Esophagus squamous epithelium (tissue), 5 donors: ENCODE measurements at regions not wholly inside any gene's neighbourhood (a gene's known extent, or its start where the extent isn't known, plus 50 kb on each side); places are given as distances from the start of the nearest gene placed in this dataset.
"Not testable (repeated sequence)": the region's sequence is repeated elsewhere in the genome, so short reads cannot be mapped to it uniquely, and the experiment has no call there.

Source experiments
- DNase-seq: peaks from one replicate; lab custom pipeline; 2025; lab: John Stamatoyannopoulos, UW
- H3K27ac ChIP-seq, 4 donors: fragments of 200-600 bp; sonication (generic); one replicate each; pipeline ENCODE4 v1.5.1; 2016 to 2019; ENCODE audit warnings: mild to moderate bottlenecking in 1 of 4
- H3K27me3 ChIP-seq, 4 donors: fragments of 200-600 bp; sonication (generic); 1 replicate in 3 of 4; 2 replicates in 1 of 4; pipeline versions ENCODE4 v1.5.1 to v1.6.0; 2017 to 2021; ENCODE audit warnings: antibody characterized with exemption in 1 of 4
- H3K36me3 ChIP-seq, 3 donors: fragments of 200-600 bp; sonication (generic); one replicate each; pipeline ENCODE4 v1.5.1; 2016 to 2019
- H3K4me1 ChIP-seq, 3 donors: fragments of 200-600 bp; sonication (generic); one replicate each; pipeline ENCODE4 v1.5.1; 2017 to 2019
- H3K4me3 ChIP-seq, 4 donors: fragments of 200-600 bp; sonication (generic); 1 replicate in 3 of 4; 2 replicates in 1 of 4; pipeline ENCODE4 v1.5.1; 2016 to 2019; ENCODE audit warnings: mild to moderate bottlenecking in 2 of 4, moderate library complexity in 1 of 4
- H3K9me3 ChIP-seq, 3 donors: fragments of 200-600 bp; sonication (generic); one replicate each; pipeline ENCODE4 v1.5.1; 2016 to 2019
- POLR2A ChIP-seq, 4 donors: fragments of 450-650 bp; IDR thresholded peaks; one replicate each; pipeline ENCODE4 v1.6.1; 2017; ENCODE audit warnings: antibody characterized with exemption in 4 of 4, mild to moderate bottlenecking in 4 of 4, moderate library complexity in 3 of 4
- WGBS, 2 donors: methylation state at CpG; one replicate each; pipeline ENCODE4 v1.1.5; 2018; 5-methylcytosine and 5-hydroxymethylcytosine counted together
- intact Hi-C: fragments of 100-400 bp; cut with DNase I; formaldehyde crosslinking; loops from one replicate; pipeline ENCODE4 v1.15.0; 2022
- TF ChIP-seq, protein P1 (sequence below), 6 experiments: fragments of 450-650 bp in 4 of 6; fragments of 200-600 bp in 2 of 6; sonication (generic) in 2 of 6; IDR thresholded peaks; one replicate each; pipeline ENCODE4 v1.5.1; 2016 to 2019; ENCODE audit warnings: antibody characterized with exemption in 6 of 6, mild to moderate bottlenecking in 4 of 6, moderate library complexity in 4 of 6
- donor health status: DM: yes; HTN: yes; CAD: no.

DNA sequence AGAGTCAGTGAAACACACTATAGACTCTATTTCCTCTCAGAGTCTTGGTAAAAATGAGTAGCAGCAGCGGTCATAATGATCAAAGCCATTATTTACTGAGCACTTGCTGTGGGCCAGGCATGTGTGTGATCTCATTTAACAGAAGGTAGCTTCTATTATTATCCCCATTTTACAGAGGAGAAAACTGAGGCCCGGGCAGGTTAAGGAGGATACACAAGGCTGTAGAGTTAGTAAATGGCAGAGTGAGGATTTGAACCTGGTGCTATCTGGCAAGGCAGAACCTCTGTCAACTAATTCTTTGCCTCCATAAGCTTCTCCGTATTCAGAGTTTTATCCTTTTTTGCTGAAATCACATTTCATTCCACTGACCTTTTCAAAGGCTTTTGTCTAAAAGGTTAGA is 122.2 kb upstream of the SALL4 start:
- WGBS, 2 donors: 87 to 89% methylated on average over 3 of the region's 3 CpGs
- intact Hi-C loops: no loop called here
- no peak overlapping the region for H3K4me3 ChIP-seq

DNA sequence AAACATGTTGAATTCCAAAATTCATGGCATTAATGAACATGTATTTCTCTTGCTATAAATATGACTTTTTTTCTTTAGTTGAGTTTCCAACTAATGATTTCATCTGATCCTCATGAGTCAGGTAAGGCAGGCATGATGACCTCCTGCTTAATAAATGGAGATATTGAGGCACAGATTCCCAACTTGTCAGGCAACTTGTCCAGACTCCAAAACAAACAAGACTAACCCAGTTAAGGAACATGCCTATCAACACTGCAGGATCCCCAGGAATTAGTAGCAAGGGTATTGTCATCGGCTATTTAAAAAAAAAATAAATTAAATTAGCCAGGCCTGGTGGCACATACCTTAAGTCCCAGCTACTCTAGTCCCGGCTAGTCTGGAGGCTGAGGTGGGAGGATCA is 121.3 kb upstream of the SALL4 start:
- no peak for TF ChIP-seq POLR2A (IDR thresholded peaks at IDR 0.05)
- TF ChIP-seq, protein P1, sequence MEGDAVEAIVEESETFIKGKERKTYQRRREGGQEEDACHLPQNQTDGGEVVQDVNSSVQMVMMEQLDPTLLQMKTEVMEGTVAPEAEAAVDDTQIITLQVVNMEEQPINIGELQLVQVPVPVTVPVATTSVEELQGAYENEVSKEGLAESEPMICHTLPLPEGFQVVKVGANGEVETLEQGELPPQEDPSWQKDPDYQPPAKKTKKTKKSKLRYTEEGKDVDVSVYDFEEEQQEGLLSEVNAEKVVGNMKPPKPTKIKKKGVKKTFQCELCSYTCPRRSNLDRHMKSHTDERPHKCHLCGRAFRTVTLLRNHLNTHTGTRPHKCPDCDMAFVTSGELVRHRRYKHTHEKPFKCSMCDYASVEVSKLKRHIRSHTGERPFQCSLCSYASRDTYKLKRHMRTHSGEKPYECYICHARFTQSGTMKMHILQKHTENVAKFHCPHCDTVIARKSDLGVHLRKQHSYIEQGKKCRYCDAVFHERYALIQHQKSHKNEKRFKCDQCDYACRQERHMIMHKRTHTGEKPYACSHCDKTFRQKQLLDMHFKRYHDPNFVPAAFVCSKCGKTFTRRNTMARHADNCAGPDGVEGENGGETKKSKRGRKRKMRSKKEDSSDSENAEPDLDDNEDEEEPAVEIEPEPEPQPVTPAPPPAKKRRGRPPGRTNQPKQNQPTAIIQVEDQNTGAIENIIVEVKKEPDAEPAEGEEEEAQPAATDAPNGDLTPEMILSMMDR (IDR thresholded peaks at IDR 0.05): no peak
- H3K4me1 ChIP-seq: no peaks in the 10 kb centered on the region
- H3K9me3 ChIP-seq: no peaks in the 10 kb centered on the region
- no peak for DNase-seq
- no peak overlapping the region for H3K4me3 ChIP-seq
- H3K27ac ChIP-seq: no peak overlapping the region
- intact Hi-C loops: no loop called here
- WGBS, 2 donors: 54 to 76% methylated on average over 2 of the region's 2 CpGs
- no peaks in the 10 kb centered on the region for H3K36me3 ChIP-seq
- no peaks in the 10 kb centered on the region for H3K27me3 ChIP-seq

More for the DNA sequence above, 122.2 kb upstream of the SALL4 start:
- Histone ChIP-seq H3K27ac (no peak overlapping the region), H3K27me3 (no peaks in the 10 kb centered on the region), H3K9me3 (no peaks in the 10 kb centered on the region), H3K36me3 (no peaks in the 10 kb centered on the region), H3K4me1 (no peaks in the 10 kb centered on the region)
- TF ChIP-seq POLR2A (IDR thresholded peaks at IDR 0.05): no peak
- TF ChIP-seq, protein P1 (IDR thresholded peaks at IDR 0.05): no peak
- DNase-seq: no peak

DNA sequence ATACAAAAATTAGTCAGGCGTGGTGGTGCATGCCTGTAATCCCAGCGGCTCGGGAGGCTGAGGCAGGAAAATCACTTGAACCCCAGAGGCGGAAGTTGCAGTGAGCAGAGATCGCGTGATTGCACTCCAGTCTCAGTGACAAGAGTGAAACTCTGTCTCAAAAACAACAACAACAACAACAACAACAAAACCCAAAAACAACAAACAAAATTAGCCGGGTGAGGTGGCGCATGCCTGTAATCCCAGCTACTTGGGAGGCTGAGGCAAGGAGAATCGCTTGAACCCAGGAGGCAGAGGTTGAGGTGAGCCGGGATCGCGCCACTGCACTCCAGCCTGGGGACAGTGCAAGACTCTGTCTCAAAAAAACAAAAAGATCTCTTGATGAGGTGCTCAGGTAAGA is 120.5 kb upstream of the SALL4 start:
- H3K4me3 ChIP-seq, H3K27ac ChIP-seq, H3K9me3 ChIP-seq, H3K36me3 ChIP-seq, H3K27me3 ChIP-seq, intact Hi-C loops, H3K4me1 ChIP-seq, DNase-seq: not testable (repeated sequence)
- WGBS, 2 donors: 90 to 94% methylated on average over 12 of the region's 12 CpGs

DNA sequence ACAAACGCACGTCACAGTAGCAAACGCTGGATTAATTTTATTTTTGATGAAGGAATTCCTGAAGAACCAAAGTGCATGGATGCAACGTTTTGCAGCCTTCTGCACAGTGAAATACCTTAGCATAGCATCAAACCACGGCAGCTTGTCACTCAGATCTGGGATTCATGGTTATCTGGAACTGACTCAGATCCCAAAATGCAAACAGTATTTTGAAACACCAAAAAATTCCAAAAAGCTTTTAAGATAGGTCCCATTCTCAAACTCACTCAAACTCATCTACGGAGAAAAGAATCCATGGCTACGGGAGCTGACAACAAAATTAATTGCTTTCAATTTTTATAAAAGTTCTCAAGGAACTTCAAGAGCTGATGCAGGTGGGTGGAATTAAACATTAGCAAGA is 116.2 kb upstream of the SALL4 start:
- TF ChIP-seq, protein P1 (IDR thresholded peaks at IDR 0.05): no peak
- no peak for TF ChIP-seq POLR2A (IDR thresholded peaks at IDR 0.05)
- no peak for DNase-seq
- Histone ChIP-seq H3K27ac (no peak overlapping the region), H3K27me3 (peaks cover 0 to 7% (median 0%) of the 10 kb centered on the region in 4 donors), H3K4me3 (no peak overlapping the region), H3K36me3 (no peaks in the 10 kb centered on the region), H3K9me3 (no peaks in the 10 kb centered on the region), H3K4me1 (peaks cover 0 to 9% (median 0%) of the 10 kb centered on the region in 3 donors)
- intact Hi-C loops: no loop called here
- WGBS, 2 donors: 60 to 72% methylated on average over 7 of the region's 7 CpGs

DNA sequence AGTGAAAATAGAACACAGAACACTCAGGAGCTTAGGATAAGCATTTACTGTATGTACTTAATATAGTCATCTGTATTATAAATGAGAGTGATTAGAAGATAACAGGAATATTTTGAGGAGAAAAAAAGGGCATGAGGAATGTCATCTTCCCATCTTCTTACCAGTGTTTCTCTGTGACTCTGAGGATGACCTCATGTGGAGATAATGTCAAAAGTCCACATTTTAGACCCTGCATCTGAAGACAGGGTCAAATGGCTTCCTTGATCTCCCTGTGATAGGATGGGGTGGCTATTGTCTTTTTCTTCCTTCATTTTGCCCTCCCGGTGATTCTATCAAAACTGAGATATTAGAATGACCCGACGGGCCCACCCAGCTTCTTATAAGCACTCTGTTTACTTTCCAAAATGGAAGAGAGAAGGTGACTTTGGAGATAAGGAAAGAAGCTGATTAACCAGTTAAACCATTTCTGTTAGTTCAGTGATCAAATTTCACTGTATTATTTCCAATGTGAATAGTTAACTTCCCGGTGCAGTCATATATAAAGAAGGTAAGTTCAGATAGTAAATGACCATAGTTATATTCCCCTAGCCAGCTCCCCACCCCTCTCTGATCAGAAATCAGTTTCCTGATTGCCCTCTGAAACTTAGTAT is 115.7 kb upstream of the SALL4 start:
- Histone ChIP-seq H3K27ac (no peak overlapping the region), H3K4me1 (peaks cover 0 to 9% (median 0%) of the 10 kb centered on the region in 3 donors), H3K36me3 (no peaks in the 10 kb centered on the region), H3K4me3 (no peak overlapping the region), H3K9me3 (no peaks in the 10 kb centered on the region), H3K27me3 (peaks cover 0 to 12% (median 0%) of the 10 kb centered on the region in 4 donors)
- no peak for TF ChIP-seq POLR2A (IDR thresholded peaks at IDR 0.05)
- TF ChIP-seq, protein P1 (IDR thresholded peaks at IDR 0.05): no peak
- DNase-seq: no peak
- intact Hi-C loops: no loop called here
- 33 to 52% methylated on average over 4 of the region's 4 CpGs for WGBS, 2 donors
